NOMO-1 treated with DMSO at 0.1 percent for 48 hours (cell line): ENCODE measurements at regions not wholly inside any gene's neighbourhood (a gene's known extent, or its start where the extent isn't known, plus 50 kb on each side); places are given as distances from the start of the nearest gene placed in this dataset.
"Not testable (repeated sequence)": the region's sequence is repeated elsewhere in the genome, so short reads cannot be mapped to it uniquely, and the experiment has no call there.

Source experiments
- DNase-seq: peaks from one replicate; lab custom pipeline; 2025; ENCODE audit not compliant: unreplicated experiment; lab: John Stamatoyannopoulos, UW

GRCh38 chr3:35413483-35413882 lies 225.8 kb upstream of the ARPP21 start:
- DNase-seq = no peak

- DNase-seq = no peak
These were observed 222.2 kb upstream of the ARPP21 start for GRCh38 chr3:35417080-35417479.

DNA sequence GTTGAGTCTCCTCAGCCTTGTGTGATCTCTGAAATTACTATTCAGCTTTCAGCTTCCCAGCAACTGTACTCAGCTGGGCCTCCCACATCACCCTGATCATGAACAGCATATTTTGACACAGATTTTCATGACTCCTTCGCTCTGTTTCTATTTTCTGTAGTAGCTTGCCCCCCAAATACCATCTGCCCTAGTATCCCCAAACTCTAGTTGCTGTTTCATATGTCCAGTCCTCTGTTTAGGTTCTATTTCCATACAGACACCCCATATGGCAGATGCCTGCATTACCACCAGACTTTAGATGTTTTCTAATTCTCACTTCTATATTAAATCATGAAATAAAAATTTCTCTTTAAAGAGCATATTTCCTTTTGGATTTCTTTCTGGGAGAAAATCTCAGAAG lies 217.2 kb upstream of the ARPP21 start:
- DNase-seq = no peak

- DNase-seq = peak; percentile 49
These were observed 216.3 kb upstream of the ARPP21 start for GRCh38 chr3:35422836-35423601.

DNA sequence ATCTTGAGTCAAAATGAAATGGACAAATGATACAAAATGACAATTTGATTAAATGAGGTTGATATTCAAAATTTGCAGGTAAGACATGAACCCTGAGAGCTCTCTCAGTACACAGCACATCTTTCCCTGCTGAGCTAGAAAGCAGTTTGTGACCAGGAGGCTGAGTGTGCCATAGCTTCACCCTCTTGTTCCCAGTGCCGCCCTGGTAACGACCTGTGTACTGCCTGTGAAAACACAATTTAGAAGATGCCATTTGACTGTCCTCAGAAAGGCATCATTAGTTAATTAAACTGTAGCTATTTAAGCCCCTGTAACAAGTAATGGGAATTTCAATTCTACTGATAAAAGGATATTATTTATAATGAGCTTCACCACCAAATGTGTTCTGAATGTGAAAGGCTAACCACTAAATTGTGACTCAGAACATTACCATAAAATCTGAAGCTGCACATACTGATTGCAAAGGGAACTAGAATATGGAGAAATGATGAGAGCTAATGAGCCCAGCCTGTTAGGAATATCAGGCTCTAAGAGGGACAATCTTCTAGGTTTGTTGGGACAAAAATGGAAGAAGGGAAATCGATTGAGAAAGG lies 212.9 kb upstream of the ARPP21 start:
- no peak for DNase-seq

DNA sequence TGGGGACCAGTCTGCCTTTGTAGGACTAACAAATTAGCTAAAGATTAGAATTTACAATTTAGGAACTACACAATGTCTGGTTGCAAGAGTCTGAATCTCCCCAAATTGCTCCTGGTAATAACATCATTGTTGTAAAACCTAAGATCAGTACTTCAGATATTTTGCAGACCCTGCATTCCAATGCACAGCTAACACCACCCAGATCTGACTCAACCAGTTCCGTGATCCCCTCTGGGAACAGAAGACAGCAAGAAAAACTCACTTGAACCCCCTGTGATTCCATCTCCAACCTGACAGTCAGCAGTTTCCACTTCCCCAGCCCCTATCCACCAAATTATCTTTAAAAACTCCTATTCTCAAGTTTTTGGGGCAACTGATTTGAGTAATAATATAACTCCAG lies 201.9 kb upstream of the ARPP21 start:
- DNase-seq = no peak

GRCh38 chr3:35438101-35438500 lies 201.2 kb upstream of the ARPP21 start:
- no peak for DNase-seq

DNA sequence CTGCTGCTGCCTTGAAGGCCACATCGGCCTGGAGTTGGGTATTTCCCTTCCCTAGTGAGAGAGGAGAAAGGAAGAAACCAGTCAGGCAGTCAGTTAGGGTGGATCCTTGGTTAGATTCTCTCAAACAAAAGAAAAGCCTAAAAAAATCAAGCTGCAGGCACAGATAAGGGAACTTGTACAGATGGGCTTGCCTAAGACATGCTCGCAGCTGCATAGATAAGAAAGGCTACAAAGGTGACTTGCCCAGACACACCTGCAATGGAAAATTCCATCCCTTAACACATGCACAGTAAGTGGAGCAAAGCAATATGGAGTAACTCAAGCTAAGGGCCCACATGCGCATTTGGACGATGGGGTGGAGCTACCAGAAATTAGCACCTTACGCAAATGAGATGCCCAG lies 199.7 kb upstream of the ARPP21 start:
- DNase-seq = no peak

- DNase-seq = no peak
These were observed 198.5 kb upstream of the ARPP21 start for GRCh38 chr3:35440826-35441225.

GRCh38 chr3:35446896-35447295 lies 192.4 kb upstream of the ARPP21 start:
- DNase-seq = no peak

DNA sequence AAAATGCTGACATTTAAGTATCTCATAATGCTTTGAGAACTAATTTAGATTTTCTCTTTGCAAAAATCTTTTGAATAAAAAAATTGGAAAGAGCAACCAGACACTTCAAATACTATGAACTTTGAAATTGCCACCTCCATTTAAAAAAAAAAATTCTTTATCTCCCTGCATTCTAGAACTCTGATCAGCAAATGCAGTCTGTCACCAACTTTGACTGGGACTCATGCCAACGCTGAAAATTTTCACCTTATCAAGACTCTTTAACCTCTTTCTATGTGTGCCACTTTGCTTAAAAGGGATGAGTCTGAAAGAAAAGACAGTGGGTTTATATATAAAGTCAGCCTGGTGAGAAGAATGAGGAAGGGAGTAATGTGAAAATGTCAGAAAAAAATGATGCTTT lies 191.2 kb upstream of the ARPP21 start:
- DNase-seq = no peak

DNA sequence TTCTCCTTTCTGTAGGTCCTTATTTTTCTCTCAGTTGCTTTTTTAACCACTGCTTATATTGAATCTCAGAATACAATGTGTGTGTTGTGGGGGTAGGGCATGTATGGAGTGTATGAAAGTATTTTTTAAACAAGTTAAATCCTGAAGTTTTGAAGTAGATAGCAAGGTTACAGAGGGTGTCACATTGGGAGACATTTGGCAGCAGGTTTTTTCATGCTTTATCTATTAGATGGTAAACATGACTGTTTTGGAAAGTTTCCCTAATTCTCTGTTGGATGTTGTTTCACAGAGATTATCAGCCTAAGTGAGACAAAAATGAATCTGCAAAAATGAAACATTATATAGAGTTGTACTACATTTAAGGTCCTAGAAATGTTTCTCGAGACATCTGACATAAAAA lies 190.6 kb upstream of the ARPP21 start:
- no peak for DNase-seq

GRCh38 chr3:35454819-35455218 lies 184.5 kb upstream of the ARPP21 start:
- DNase-seq = not testable (repeated sequence)

GRCh38 chr3:35473956-35474355 lies 165.4 kb upstream of the ARPP21 start:
- DNase-seq = no peak

GRCh38 chr3:35482566-35482965 lies 156.8 kb upstream of the ARPP21 start:
- not testable (repeated sequence) for DNase-seq

DNA sequence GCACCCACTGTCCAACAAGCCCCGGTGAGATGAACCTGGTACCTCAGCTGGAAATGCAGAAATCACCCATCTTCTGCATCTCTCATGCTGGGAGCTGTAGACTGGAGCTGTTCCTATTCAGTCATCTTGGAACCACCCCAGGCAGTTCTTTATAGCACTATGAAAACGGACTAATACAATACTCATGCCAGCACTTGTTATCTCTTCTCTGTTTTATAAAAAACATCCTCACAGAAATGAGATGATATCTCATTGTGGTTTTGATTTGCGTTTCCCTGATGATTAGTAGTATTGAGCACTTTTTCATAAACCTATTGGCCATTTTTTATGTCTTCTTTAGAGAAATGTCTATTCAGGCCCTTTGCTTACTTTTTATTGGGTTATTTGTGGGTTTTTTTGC lies 156.2 kb upstream of the ARPP21 start:
- DNase-seq = no peak

DNA sequence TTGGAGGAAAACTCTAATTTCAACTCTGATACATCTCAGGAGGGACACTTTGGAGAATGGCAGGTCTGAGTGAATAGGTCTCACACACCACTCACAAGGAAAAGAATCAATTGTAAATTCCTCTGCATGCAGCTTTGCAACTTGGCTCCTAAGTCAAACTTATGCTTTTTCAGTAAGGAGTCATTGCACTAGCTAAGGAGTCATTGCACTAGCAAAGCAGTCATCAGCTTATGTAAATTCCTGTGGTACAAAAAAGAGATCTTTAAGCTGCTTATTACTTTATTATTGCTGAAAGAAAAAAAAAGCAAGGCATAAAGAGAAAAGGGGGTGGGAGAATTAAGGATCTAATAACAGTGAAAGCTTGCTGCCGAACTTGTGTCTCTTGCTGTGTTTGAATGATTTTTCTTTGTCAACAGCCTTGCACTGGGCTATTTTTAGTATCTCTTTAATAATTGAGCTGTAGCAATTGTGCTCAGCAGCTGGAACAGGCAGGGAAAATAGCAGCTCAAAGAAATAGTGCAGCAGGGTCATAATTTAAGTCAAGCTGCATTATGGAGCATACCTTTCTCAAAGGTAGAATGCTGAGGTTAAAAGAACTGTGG lies 154.3 kb upstream of the ARPP21 start:
- DNase-seq = no peak

- no peak for DNase-seq
These were observed 153.0 kb upstream of the ARPP21 start for GRCh38 chr3:35486295-35486694.

DNA sequence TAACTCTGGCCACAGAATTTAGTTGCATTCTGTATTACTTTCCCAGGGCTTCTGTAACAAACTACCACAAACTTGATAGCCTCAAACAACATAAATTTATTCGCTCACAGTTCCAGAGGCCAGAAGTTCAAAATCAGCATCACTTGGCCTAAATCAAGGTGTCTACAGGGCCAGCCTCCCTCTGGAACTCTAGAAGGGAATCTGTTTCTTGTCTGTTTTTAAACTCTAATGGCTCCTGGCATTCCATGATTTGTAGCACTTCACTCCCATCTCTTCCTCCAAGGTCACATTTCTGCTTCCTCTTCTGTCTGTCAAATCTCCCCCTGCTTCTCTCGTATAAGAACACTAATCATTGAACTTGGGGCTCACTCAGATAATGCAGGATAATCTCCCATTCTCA lies 151.9 kb upstream of the ARPP21 start:
- DNase-seq = no peak

- no peak for DNase-seq
These were observed 150.8 kb upstream of the ARPP21 start for GRCh38 chr3:35488526-35488925.

DNA sequence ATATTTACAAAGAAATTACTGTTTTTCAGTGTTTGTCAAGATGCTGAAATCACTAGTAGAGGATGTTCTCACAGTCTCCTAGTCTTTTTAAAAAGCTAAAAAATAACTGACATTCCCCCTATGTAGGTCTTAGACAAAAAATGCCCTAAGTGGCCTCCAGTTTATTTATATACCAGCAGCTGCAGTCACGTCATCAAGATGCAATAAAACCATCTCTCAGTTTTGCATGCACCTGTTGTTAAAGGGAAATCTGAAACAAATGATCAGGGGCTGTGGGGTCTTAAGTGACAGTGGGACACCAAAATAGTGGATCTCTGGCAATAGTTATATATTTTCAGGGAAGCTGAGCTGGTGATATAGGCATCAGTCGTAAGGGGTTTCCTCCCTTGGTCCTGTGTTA lies 146.5 kb upstream of the ARPP21 start:
- DNase-seq = no peak

DNA sequence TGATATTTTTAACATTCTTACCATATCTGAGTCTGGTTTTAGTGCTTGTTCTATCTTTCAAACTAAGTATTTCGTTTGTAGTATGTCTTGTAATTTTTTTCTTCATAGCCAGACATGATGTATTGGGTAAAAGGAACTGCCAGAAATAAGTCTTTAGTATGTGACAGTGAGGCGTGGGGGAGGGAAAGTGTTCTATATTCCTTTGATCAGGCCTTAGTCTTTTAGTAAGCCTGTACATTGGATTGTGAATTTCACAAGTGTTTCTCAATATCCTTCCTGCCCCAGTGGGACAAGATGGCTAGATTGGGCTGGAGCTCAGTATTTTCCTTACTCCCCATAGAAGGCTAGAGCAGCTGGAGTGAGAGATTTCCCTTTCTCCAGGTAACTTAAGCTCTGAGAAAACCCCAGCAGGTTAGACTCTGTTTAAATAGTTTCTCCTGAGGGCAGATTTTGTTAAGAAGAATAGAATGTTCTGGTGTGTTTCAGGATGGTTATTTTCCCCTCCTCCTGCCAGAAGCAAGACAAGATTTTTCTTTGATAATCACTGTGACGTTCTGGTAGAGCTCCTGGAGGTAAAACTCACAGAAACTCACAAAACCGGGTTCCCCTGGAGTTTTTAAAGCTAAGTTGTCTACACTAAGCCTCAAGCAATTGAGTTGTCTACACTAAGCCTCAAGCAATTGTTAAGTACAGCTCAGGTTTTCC lies 140.7 kb upstream of the ARPP21 start:
- DNase-seq = peak; percentile 36
